ENCODE measurements at regions not wholly inside any gene's neighbourhood (a gene's known extent, or its start where the extent isn't known, plus 50 kb on each side); places are given as distances from the start of the nearest gene placed in this dataset.

GRCh38 chr7:113368256-113368655 lies 249.9 kb upstream of the SMIM30 start (continued):
- TF ChIP-seq REST (IDR thresholded peaks at IDR 0.05; ENCODE audit: low read depth, low read length) = no peak

GRCh38 chr7:113367041-113367586 lies 248.8 kb upstream of the SMIM30 start:
- ChIA-PET CTCF (no interaction called here), POLR2A (interaction anchor here (0.6 kb wide), 1 partner anchor 40 kb away, joined by 3 read pairs; no protein-coding TSS in a partner anchor)
- no peaks in the 10 kb centered on the region for H3K36me3 ChIP-seq (replicated peaks in 1 of 2; ENCODE audit: control insufficient read depth in 1 of 2, insufficient read depth in 2 of 2, low read length in 1 of 2)
- 43% methylated on average over 3 of the region's 3 CpGs for WGBS (ENCODE audit: low lambda C conversion rate)
- H3K4me3 ChIP-seq (ENCODE audit: low read depth in 2 of 2, low read length in 1 of 2) = no peak overlapping the region
- H3F3A ChIP-seq (replicated peaks; ENCODE audit: insufficient read depth) = no peaks in the 10 kb centered on the region
- no peaks in the 10 kb centered on the region for H3K9me2 ChIP-seq
- no peak overlapping the region for H2AFZ ChIP-seq (ENCODE audit: low read depth)
- H4K20me1 ChIP-seq (ENCODE audit: insufficient read depth) = no peaks in the 10 kb centered on the region
- DNase-seq = no peak
- H3K4me2 ChIP-seq = no peak overlapping the region
- no peaks in the 10 kb centered on the region for H3K9me3 ChIP-seq
- H3K27ac ChIP-seq (ENCODE audit: low read depth in 2 of 2, low read length in 1 of 2) = no peak overlapping the region
- H3K9ac ChIP-seq = no peak overlapping the region
- H3K4me1 ChIP-seq (ENCODE audit: control insufficient read depth in 1 of 2, insufficient read depth in 2 of 2, low read depth in 1 of 2, low read length in 1 of 2) = no peaks in the 10 kb centered on the region; a peak in 1 of 4 replicates
- H3K27me3 ChIP-seq (ENCODE audit: insufficient read depth) = no peaks in the 10 kb centered on the region
- no peaks in the 10 kb centered on the region for H3K79me2 ChIP-seq (ENCODE audit: insufficient read depth)
- TF ChIP-seq USF2 (IDR thresholded peaks at IDR 0.05; ENCODE audit: borderline replicate concordance, low read depth, low read length) = no peak
- TF ChIP-seq FOXM1 (IDR thresholded peaks at IDR 0.05; ENCODE audit: low read depth) = no peak
- TF ChIP-seq SIN3A (IDR thresholded peaks at IDR 0.05; ENCODE audit: borderline replicate concordance, low read depth, low read length) = no peak
- TF ChIP-seq GATA2 (CRISPR knock-in tag; IDR thresholded peaks at IDR 0.05) = no peak
- TF ChIP-seq FOSL2 (IDR thresholded peaks at IDR 0.05; ENCODE audit: borderline replicate concordance, low read depth) = peak; percentile 45; the same call in 1 of the 2 replicates
- TF ChIP-seq IRF3 (IDR thresholded peaks at IDR 0.05; ENCODE audit: low read depth, low read length) = no peak
- TF ChIP-seq EP300 (IDR thresholded peaks at IDR 0.05; ENCODE audit: borderline replicate concordance in 1 of 2, low read depth in 1 of 2, low read length in 1 of 2) = no peak; a peak in 1 of 4 replicates
- TF ChIP-seq CHD2 (IDR thresholded peaks at IDR 0.05; ENCODE audit: low read length, partially characterized antibody) = no peak
- TF ChIP-seq TAF1 (IDR thresholded peaks at IDR 0.05; ENCODE audit: borderline replicate concordance, low read depth, low read length) = no peak
- TF ChIP-seq RXRA (IDR thresholded peaks at IDR 0.05; ENCODE audit: borderline replicate concordance, low read depth) = no peak
- TF ChIP-seq TCF12 (IDR thresholded peaks at IDR 0.05) = peak; percentile 72
- no peak for TF ChIP-seq YY1 (IDR thresholded peaks at IDR 0.05; ENCODE audit: low read depth)
- TF ChIP-seq ELF1 (IDR thresholded peaks at IDR 0.05) = no peak
- peak; percentile 81 for TF ChIP-seq PBX3 (IDR thresholded peaks at IDR 0.05)
- no peak for TF ChIP-seq TEAD4 (IDR thresholded peaks at IDR 0.05; ENCODE audit: borderline replicate concordance, insufficient read depth)
- TF ChIP-seq RAD21 (IDR thresholded peaks at IDR 0.05; ENCODE audit: low read length) = no peak
- TF ChIP-seq MEF2A (IDR thresholded peaks at IDR 0.05; ENCODE audit: borderline replicate concordance, low read depth) = 0 out of 2 replicates have a peak, but pooled peaks have one; percentile 15
- peak; percentile 27; the same call in 1 of the 2 replicates for TF ChIP-seq POLR2AphosphoS5 (IDR thresholded peaks at IDR 0.05; ENCODE audit: low read depth, low read length)
- TF ChIP-seq SMC3 (IDR thresholded peaks at IDR 0.05; ENCODE audit: low read depth, low read length) = no peak
- peak; percentile 70; the same call in 1 of the 2 replicates for TF ChIP-seq JUND (IDR thresholded peaks at IDR 0.05)
- no peak for TF ChIP-seq RCOR1 (IDR thresholded peaks at IDR 0.05; ENCODE audit: low read length)
- no peak for TF ChIP-seq CTCF (IDR thresholded peaks at IDR 0.05)
- TF ChIP-seq MXI1 (IDR thresholded peaks at IDR 0.05; ENCODE audit: low read depth, low read length) = no peak
